Fibroblast of gingiva (primary cell): ENCODE measurements at regions not wholly inside any gene's neighbourhood (a gene's known extent, or its start where the extent isn't known, plus 50 kb on each side); places are given as distances from the start of the nearest gene placed in this dataset.

Experiments
- DNase-seq: peaks from one replicate; pipeline ENCODE4 v3.0.0-alpha.2; 2011; ENCODE audit warnings: low read depth

- no peak for DNase-seq
Observed at GRCh38 chr14:58697930-58698642, 60.3 kb downstream of the DACT1 start.

DNA sequence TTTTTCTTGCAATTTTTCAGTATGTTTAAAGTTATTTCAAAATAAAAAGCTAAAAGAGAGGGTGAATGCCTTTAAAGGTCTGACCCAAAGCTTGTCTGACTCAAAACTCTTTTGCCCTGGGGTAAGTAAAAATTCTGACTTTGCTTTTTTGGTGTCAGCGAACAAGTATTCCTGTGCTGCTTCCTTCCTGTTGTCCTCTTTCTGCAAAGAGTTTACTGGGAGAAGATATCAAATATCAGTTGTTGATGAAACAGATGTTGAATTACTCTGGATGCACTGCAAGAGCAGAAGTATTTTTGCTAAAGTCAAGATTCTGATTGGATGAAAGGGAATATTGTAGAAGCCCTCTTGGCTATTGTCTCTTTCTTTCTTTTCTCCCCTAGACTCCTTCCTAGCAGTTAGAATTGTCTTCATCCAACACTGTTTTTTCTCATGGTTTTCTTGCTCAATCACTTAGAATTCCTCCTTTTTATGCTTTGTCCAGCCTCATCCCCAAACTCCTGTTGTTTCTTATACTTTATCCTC, 62.0 kb downstream of the DACT1 start:
- DNase-seq, result peak; percentile 4

- DNase-seq, result no peak
Observed at GRCh38 chr14:58701156-58701555, 63.4 kb downstream of the DACT1 start.

DNA sequence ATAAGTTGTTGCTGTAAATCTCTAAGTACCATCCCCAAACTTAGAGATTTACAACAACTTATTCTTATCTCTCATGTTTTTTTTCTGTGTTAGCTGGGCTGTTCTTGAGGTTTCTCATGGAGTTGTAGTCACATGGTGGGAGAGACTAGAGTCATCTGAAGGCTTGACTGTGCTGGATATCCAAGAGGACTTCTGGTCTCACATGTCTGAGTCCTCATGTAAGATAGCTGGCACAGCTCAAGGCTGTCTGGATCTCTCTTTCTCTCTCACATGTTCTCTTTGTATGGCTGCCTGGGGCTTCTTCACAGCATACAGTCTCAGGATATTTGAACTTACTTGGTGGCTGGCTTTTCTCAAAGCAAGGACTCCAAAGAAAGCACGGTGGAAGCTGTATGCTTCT, 63.8 kb downstream of the DACT1 start:
- DNase-seq, result no peak

- DNase-seq, result no peak
Observed at GRCh38 chr14:58702441-58703160, 64.8 kb downstream of the DACT1 start.

- no peak for DNase-seq
Observed at GRCh38 chr14:58703161-58703506, 65.4 kb downstream of the DACT1 start.

DNA sequence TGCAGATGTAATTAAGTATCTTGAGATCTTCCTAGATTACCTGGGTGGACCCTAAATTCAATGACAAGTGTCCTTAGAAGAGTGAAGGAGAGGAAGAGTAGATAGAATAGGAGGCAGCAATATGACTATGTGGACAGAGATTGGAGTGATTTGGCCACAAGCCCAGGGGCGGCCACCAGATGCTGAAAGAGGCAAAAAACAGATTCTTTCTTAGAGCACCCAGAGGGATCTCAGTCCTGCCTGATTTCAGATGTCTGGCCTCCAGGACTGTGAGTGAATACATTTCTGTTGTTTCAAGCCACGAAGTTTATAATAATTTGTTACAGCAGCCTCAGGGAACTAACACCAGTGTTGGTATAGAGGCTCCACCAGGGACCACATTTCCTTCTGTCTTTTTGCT, 67.3 kb downstream of the DACT1 start:
- DNase-seq, result no peak

- no peak for DNase-seq
Observed at GRCh38 chr14:58707949-58708348, 70.2 kb downstream of the DACT1 start.

DNA sequence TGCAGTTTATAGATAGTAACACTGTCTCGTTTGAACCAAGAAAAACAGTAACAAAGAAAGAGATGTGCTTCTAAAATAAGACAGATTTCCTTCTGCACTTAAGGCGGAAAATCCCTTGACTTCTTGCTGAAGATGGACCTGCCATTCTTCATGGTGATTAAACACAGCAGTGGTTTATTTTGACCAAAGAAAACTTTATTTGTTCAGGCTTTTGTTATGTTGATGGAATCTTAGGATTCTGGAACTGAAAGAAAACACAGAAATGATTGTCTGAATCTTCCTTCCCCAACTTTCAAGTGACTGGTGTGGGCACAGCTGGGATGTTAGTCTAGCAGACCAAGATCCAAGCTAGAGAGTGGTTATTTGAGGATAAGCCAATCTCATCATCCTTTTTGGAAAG, 72.2 kb downstream of the DACT1 start:
- DNase-seq, result no peak

- DNase-seq, result no peak
Observed at GRCh38 chr14:58711382-58711781, 73.6 kb downstream of the DACT1 start.

GRCh38 chr14:58712357-58712756, 74.6 kb downstream of the DACT1 start:
- DNase-seq, result no peak

DNA sequence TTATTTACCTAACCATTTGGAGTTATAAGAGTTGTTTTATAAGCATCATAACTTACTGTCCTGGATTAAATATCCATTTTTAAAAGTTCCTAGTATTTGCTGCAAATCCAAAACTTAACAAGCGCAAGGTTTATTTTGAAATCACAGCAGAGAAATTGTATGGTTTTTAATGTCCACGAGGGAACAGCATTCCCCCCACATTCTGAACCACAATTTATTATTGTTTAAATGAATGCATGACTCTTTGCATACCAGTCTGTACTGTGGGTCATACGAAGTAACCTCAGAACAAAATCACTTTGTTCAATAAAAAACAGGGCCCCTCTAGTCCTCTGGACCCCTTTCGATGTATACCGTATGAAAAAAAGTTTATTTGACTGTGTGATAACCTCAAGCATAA, 75.9 kb downstream of the DACT1 start:
- DNase-seq, result no peak

DNA sequence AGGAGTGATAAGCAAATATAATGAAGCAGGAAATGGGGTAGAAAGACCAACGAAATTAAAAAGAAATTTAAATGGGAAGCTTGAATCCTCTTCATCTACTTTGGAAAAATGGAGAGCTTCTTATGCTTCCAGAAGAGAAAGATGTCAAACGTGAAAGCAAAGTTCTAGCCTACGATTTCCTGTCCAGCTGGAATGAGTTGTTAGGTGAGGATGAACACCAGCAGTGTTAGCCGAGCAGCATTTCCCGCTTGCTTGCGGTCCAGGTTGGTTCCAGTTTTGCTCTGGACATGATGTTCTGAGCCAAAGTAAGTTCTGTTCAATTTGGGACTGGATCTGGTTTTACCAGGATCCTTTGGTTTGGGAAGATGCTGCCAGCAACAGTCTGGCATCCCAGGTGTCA, 78.9 kb downstream of the DACT1 start:
- DNase-seq, result no peak

GRCh38 chr14:58717211-58717610, 79.4 kb downstream of the DACT1 start:
- no peak for DNase-seq

DNA sequence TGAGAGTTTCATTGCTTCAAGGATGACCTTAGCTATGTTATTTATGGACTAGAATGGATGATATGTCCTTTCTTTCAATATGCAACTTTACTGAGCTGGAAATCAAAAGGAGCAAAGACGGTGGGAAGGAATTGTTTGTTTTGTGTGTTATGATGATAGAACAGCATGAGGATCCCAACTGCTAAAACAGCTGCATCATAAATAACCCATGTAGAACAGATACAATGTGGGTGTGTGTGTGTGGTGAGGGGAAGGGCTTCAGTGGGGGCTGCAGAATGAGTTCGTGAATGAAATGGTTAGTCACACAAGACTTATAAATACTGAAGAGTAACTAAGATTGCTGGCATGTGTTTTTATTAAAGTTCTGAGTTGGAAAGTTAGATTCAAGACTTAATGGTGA, 80.1 kb downstream of the DACT1 start:
- no peak for DNase-seq

DNA sequence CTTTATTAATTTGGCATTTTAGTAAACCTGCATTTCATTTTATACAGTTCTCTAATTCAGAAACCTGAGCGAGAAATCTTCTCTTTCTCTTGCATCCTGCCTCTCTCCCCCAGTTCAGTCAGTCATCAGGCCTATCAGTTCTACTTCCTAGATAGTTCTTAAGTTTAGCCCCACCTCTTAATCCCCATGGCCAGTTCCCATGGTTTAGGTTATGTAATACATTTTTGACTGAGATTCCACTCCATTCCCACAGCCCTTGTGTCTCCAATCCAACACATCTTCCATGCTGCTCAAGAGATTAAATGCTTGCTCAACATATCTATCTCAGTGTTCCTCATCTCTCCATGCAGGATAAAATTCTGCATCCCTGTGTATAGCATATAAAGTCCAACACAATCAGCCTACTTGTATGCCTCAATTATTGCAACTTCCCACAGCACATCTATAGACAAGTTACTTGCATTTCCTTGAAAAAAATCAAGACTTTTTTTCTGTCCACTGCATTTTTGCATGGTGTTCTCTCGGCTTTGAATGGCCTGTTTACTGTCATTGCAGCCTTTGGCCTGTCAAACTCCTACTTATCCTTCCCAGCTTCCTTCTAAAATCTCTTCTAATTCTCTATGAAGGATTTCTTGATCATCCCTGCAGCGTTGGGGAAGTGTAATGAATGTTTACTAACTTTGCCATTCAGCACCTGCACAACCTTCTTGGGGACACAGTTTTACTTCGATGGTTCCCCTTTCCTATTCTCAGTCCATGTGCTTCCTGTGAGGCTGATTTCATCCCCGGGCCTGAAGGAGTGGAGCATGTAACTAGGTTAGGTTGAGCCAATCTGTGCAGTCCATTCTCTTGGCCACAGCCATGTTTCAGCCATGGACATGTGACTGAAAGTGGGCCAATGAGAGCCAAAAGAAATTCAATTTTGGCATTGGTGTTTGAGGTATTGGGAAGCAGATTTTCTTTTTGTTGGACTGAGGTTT, 80.8 kb downstream of the DACT1 start:
- DNase-seq, result no peak

DNA sequence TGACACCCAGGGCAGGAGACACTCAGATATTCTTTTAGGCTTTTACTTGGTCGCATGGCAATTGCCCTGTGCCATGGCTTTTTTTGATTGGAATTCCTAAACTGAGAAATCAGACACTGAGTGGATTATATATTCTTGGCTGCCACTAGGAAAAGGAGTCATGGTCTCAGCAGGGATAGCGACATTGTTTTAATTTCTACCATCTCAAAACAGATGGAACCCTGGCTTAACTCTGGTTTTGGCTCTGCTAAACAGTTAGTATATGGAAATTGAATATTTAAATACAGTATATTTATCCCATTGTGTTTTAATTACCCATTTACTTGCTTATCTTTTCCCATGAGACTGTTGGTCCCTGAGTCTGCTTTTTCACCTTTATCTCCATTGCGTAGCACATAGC, 84.0 kb downstream of the DACT1 start:
- no peak for DNase-seq

DNA sequence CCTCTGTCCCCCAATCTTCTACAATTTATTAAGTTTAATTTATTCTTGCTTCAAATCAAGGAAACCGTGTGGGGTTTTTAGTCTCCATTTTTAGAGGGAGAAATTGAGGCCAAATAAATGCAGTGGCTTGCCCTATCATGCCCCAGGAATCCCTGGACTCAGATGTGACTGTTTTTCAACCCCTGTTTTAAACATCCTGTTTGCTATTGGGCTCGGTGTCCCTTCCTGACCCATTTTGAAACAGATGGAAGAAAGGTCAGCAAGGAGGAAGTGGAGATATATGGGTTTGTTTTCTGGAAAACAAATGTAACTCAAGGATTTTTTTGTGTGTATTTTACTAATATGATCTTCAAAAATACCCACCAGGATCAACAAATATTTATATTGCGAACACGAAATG, 84.7 kb downstream of the DACT1 start:
- no peak for DNase-seq

- DNase-seq, result no peak
Observed at GRCh38 chr14:58724206-58724605, 86.4 kb downstream of the DACT1 start.

DNA sequence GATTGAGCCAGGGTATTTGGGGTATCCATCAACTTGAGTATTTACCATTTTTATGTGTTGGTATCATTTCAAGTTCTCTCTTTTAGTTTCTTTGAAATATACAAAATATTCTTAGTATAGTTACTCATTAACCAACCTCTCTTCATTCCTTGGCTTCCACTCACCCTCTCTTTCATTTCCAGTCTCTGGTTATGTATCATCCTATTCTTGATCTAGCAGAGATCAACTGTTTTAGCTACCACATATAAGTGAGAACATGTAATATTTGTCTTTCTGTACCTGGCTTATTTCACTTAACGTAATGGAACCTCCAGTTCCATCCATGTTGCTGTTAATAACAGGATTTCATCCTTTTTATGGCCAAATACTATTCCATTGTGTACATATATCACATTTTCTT, 86.9 kb downstream of the DACT1 start:
- DNase-seq, result no peak

DNA sequence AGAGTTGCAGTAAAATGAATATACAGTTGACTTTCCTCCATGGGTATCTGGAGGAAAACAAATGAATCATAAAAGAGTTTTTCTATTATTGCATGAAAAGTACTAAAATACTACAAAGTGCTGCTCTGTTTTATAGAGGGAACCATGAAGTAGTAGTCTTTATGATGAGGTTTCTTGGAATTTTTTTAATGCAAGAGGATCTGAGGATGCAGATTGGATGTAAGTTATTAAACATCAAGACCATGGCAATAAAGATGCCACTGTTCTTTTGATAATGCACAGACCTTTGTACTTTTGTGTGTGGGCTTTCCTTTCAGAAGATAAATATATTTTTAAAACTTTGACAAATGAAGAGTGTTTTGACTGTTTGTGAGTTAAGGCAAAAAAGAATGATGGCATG, 87.5 kb downstream of the DACT1 start:
- DNase-seq, result no peak

DNA sequence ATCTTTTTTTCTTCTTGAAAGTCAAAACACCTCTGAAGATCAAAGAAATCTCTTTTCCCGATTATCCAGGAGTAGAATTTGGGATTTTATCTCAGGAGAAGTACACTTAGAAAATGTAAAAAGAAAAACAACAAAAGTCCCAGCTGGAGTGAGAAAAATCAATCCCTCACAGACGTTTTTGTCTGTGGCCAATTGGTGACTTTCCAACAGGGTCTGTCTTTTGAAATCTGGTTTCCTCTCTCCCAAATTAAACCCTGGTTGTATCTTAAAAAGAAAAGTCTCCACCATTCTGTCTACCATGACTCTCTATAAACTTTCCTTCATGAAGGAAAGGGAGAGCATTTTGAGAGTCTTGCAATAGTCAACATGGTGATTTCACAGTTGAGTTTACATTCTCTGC, 88.1 kb downstream of the DACT1 start:
- no peak for DNase-seq
